ENCODE measurements at regions not wholly inside any gene's neighbourhood (a gene's known extent, or its start where the extent isn't known, plus 50 kb on each side); places are given as distances from the start of the nearest gene placed in this dataset.

GRCh38 chr1:5812295-5812694, 179.9 kb downstream of the NPHP4 start:
- no peak for DNase-seq (ENCODE audit: low spot score)

- DNase-seq (ENCODE audit: low spot score): no peak
Observed at GRCh38 chr1:5811419-5811818, 180.8 kb downstream of the NPHP4 start.

- DNase-seq (ENCODE audit: low spot score): no peak
Observed at GRCh38 chr1:5810553-5811270, 181.5 kb downstream of the NPHP4 start.

GRCh38 chr1:5810131-5810530, 182.1 kb downstream of the NPHP4 start:
- no peak for DNase-seq (ENCODE audit: low spot score)

- no peak for DNase-seq (ENCODE audit: low spot score)
Observed at GRCh38 chr1:5809207-5809788, 182.9 kb downstream of the NPHP4 start.

- no peak for DNase-seq (ENCODE audit: low spot score)
Observed at GRCh38 chr1:5803851-5804250, 188.4 kb downstream of the NPHP4 start.

GRCh38 chr1:5802606-5803005, 189.6 kb downstream of the NPHP4 start:
- no peak for DNase-seq (ENCODE audit: low spot score)

GRCh38 chr1:5798904-5799303, 193.3 kb downstream of the NPHP4 start:
- DNase-seq (ENCODE audit: low spot score): no peak

GRCh38 chr1:5798151-5798730, 194.0 kb downstream of the NPHP4 start:
- DNase-seq (ENCODE audit: low spot score): no peak

GRCh38 chr1:5796028-5796427, 196.2 kb downstream of the NPHP4 start:
- DNase-seq (ENCODE audit: low spot score): no peak

- DNase-seq (ENCODE audit: low spot score): no peak
Observed at GRCh38 chr1:5794279-5794678, 197.9 kb downstream of the NPHP4 start.

GRCh38 chr1:5793516-5793915, 198.7 kb downstream of the NPHP4 start:
- no peak for DNase-seq (ENCODE audit: low spot score)

GRCh38 chr1:5781079-5781478, 211.1 kb downstream of the NPHP4 start:
- no peak for DNase-seq (ENCODE audit: low spot score)

- no peak for DNase-seq (ENCODE audit: low spot score)
Observed at GRCh38 chr1:5780324-5780716, 211.9 kb downstream of the NPHP4 start.

- DNase-seq (ENCODE audit: low spot score): no peak
Observed at GRCh38 chr1:5779608-5780323, 212.5 kb downstream of the NPHP4 start.

GRCh38 chr1:5776035-5776550, 216.1 kb downstream of the NPHP4 start:
- DNase-seq (ENCODE audit: low spot score): no peak

GRCh38 chr1:5774019-5774418, 218.2 kb downstream of the NPHP4 start:
- no peak for DNase-seq (ENCODE audit: low spot score)

- DNase-seq (ENCODE audit: low spot score): no peak
Observed at GRCh38 chr1:5771788-5772187, 220.4 kb downstream of the NPHP4 start.

- no peak for DNase-seq (ENCODE audit: low spot score)
Observed at GRCh38 chr1:5770981-5771765, 221.1 kb downstream of the NPHP4 start.

GRCh38 chr1:5769760-5770159, 222.5 kb downstream of the NPHP4 start:
- no peak for DNase-seq (ENCODE audit: low spot score)

- DNase-seq (ENCODE audit: low spot score): no peak
Observed at GRCh38 chr1:5769146-5769545, 223.1 kb downstream of the NPHP4 start.

GRCh38 chr1:5768014-5768413, 224.2 kb downstream of the NPHP4 start:
- no peak for DNase-seq (ENCODE audit: low spot score)
